ENCODE measurements at regions not wholly inside any gene's neighbourhood (a gene's known extent, or its start where the extent isn't known, plus 50 kb on each side); places are given as distances from the start of the nearest gene placed in this dataset.

DNA sequence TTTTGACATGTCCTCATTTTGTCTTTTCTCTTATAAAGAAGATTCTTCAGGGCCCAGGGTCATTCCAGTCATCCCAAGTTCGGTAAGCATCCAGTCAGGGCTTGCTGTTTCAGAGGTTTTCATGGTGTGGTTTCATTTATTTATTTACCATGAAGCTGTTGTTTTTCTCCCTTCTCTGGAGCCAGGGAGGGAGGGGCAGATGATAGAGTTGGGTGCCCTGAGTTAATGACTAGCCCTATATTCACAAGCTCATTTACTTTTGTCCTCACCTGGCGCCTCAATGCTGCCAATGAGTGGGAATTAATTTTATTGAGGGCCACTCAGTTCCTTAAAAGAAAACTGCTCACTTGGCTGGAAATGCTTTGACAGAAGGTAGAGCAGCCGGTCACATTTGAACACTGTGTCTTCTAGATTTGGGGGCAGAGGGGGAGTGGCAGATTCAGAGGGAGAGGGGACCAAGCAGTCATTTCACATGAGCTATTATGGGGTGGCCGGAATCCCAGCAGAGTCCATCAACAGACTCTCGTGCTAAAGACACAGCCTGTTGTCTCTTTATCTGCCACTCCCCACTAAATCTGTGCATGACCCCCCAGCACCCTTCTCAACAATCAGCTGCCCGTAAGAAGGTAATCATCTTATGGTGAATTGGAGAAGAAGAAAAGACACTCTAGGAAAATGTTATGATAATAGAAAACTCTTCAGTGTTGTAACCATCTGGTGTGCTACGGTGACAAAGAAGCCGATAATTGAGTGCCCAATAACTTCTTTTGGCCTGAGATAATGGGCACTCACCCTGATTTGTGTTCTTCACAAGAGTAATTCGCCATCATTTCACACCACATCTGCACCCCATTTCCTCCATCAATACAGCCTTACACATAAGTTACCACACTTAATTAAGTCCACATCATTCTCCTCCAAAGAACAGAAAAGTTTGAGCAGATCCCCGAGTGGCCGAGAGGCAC, 573.5 kb upstream of the JAG1 start:
- DNase-seq (ENCODE audit: low spot score): no peak

DNA sequence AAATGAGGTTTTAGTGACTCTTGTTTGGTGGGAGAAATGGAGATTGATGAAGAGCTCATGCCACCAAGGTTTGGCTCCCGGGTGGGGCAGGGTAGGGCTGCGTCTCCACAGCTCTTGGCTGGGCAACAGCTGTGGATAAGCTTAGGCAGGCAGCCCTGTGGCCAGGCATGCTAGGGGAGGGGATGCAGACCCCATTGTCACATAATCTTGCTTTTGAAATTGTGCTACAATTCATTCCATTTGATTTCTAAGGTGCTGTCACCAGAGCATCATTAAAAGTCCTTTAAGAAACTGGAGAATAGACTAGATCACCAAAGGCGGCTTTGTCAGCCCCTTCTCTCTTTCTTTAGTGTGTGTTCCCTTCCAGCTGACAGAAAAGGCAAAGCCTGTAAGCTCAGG, 574.2 kb upstream of the JAG1 start:
- DNase-seq (ENCODE audit: low spot score): no peak

- DNase-seq (ENCODE audit: low spot score): no peak
These were observed 575.2 kb upstream of the JAG1 start for GRCh38 chr20:11248687-11249638.

DNA sequence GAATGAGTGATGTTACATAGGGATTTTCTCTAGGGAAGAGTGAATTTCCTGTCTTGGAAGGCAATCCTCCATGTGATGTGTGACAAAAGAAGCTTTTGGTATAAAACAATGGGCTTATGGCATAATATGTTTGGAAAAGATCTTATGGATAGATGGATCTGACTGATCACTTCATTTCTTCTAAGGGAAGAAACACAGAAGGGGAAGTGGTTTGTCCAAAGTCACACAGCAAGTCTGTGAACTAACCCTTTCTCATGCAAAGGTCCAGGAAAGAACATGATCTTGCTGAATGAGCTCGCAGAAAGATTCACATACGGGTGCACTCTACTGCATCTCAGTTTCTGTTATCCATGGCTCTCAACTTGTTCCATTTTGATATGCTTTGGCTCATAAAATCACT, 575.9 kb upstream of the JAG1 start:
- no peak for DNase-seq (ENCODE audit: low spot score)

DNA sequence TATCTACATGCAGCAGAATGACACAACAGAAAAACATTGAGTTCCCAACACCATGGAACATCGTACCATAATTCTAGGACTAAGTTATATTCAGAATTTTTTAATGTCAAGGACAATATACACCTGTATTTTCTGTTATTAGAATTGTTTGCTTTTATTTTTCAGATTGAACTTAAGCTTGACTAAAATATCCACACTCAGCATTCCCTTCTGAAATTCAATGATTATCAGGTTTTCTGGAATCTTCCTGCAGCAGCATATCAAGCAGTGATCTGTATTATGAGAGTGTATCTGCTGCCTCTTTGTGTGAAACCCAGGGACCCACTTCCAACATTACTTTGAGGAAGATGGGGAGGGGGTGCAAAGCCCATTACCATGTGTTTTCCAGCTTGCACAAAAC, 578.6 kb upstream of the JAG1 start:
- no peak for DNase-seq (ENCODE audit: low spot score)

GRCh38 chr20:11255455-11255854, 581.7 kb upstream of the JAG1 start:
- DNase-seq (ENCODE audit: low spot score): no peak

DNA sequence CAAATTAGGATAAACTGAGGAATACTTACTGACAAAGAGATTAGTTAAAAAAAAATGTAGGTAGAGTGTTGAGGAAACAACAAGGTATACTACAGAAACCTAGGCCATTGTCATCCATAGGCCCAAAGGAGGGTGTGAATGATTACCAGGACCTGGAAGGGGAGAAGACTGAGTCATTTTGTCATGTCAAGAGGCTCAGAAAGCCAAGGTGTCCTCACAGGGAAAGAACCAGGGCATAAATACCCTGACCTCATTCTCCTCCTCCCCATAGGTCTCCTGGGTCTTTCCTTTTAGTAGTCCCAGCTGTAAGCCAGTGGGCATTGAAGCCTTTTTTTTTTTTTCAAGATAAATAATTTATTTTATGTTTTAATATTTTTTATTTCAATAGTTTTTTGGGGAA, 582.1 kb upstream of the JAG1 start:
- DNase-seq (ENCODE audit: low spot score): no peak

DNA sequence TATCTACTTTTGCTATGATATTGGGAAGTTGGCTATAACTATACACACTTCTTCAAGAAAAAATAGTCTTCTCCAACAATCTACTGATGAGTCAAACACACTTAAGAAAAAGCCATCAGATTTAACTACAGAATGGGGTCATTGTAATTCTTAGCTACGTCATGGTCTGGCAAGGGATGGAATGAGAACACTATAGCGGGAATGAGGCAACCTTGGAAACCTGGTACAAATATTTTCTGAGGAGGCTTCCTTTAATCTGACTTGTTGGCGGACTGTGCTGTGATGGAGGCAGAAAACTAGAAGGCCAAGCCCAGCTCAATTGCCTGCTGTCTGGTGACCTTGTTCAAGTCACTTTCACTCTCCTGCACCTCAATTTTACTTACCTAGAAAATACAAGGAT, 586.8 kb upstream of the JAG1 start:
- no peak for DNase-seq (ENCODE audit: low spot score)

GRCh38 chr20:11261533-11262000, 587.8 kb upstream of the JAG1 start:
- no peak for DNase-seq (ENCODE audit: low spot score)

DNA sequence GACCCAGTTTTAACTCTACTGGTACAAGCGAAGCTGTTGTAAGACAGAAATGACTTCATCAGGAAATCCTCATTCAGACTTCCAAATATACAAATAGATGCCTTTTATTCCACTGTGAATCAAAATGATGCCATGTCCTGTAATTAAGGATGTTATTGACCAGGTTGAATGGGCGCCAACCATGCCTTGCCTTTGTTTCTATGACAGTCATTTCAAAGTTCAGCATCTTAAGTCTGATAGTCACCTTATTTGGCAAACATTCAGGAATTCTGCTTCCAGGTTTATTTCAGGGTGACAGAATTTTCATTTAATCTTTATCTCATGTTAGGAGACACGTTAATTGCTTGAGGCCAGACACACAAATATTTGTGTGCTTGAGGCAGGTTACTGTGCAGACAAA, 592.8 kb upstream of the JAG1 start:
- no peak for DNase-seq (ENCODE audit: low spot score)

DNA sequence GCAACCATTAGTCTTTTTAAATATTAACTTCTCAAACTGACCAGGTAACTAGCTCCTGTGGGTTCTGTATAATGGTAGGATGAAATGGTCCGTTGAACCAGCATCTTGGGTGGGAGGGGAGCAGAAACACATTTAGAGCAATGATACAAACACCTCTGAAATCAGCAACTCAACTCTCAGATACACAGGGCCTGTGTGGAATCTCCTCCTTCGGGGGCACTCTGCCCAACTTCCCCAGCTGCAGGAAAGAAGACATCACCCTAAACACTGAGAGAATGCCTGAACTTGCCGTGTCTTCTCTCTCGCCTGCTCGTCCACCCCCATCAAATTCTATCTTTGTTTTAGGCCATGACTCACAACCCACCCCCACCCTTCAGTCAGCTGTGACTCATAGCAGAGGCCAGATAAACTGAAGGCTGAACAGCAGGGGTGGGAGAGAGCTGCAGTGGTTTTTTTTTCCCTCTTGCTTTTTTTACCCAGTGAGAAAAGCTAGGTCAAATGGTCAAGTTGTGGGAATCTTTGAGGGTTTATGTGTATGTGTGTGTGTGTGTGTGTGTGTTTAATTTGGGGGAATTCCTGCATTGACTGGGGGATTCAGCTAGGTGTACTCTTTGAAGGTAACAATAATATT, 593.4 kb upstream of the JAG1 start:
- DNase-seq (ENCODE audit: low spot score): peak; percentile 83

DNA sequence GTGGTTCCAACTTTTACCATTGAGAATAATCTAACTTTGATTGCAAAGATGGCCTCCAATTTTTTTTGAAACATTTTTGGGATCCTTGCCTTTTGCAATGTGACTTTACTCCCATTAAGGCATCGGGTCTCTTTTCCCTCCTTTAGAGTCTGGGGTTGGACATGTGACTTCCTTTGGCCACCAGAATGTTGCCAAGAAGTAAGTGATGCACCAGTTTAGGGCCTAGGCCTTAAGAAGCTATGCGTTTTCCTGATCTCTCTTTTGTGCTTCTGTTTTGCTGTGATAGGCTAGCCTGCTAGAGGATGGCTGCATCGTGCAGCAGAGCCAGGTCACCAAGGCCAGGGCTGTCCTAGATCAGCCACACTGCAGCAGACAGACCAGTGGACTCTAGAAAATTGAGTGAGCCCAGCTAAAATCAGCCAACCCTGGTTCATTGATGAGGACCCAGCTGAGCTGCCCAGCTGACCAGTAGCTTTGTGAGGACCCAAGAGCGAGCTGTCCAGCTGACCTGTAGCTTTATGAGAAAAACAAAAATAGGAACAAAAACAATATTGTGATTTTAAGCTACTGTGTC, 594.0 kb upstream of the JAG1 start:
- DNase-seq (ENCODE audit: low spot score): no peak

GRCh38 chr20:11270566-11270965, 596.8 kb upstream of the JAG1 start:
- no peak for DNase-seq (ENCODE audit: low spot score)

DNA sequence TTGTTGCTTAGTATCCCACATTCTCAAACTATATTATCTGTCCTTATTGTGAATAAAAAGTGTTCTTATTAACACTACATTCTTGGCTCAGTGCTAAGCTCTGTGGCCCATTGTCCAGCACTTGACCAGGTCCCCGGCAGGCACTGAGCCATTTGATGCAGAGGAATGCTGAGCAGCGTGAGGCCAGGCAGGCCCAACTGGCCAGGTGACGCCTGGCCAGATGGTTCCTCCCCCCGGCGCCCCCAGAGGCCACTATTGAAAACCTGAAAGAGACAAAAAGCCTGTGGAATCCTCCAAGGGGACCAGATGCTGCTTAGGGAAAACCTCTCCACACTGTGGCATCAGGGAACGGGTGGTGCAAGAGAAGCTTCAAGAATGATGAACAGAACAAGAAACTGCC, 597.5 kb upstream of the JAG1 start:
- DNase-seq (ENCODE audit: low spot score): no peak

- no peak for DNase-seq (ENCODE audit: low spot score)
These were observed 598.3 kb upstream of the JAG1 start for GRCh38 chr20:11271920-11272594.

DNA sequence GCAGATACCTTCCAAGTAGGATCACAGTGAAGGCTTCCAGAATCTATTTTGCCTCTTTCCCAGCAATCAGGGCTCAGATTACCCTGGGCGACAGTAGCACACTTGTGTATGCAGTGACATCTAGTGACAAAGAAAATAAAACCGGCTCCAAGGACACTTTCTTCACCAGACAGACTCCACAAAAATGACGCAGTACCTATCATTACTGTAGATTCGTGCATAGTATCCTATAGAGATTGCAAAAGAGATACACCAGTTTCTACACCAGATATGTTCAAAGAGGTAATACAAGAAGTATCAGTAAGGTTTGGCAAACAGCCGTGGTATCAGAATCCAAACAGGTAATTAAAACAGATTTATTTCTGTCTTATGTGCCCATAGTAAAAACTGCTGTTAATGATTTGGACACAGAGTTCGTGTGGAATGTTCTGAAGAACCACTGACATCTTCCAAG, 600.4 kb upstream of the JAG1 start:
- peak; percentile 75 for DNase-seq (ENCODE audit: low spot score)

DNA sequence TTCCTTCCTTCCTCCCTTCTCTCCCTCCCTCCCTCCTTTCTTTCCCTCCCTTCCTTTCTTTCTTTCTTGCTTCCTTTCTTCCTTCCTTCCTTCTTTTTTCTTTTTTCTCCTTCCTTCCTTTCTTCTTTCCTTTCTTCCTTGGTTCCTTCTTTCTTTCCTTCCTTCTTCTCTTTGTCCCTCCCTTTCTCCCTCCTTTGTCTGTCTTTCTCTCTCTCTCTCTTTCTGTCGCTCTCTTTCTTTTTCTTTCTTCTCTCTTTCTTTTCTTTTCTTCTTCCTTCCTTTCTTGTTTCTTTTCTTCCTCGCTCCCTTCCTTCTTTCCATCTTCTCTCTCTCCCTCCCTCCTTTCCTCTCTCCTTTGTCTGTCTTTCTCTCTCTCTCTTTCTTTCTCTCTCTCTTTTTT, 601.9 kb upstream of the JAG1 start:
- no peak for DNase-seq (ENCODE audit: low spot score)

GRCh38 chr20:11277170-11277569, 603.4 kb upstream of the JAG1 start:
- no peak for DNase-seq (ENCODE audit: low spot score)

DNA sequence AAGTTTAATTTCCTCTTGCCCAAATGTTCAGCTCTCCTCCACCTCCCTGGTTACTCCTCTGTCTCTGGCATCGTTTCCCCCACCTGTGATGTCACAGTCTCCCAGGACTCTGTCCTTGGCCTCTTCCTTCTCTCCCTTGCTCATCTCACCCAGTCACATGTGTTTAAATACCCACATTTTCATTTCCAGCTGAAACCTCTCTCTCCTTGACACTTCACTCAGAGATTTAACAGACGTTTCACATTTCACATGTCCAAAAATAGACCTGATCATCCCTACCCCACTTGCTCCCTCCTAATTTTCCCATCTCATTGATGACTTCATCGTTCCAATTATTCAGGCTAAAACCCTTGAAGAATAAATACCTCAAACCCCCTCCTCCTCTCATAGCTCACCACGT, 604.1 kb upstream of the JAG1 start:
- no peak for DNase-seq (ENCODE audit: low spot score)

DNA sequence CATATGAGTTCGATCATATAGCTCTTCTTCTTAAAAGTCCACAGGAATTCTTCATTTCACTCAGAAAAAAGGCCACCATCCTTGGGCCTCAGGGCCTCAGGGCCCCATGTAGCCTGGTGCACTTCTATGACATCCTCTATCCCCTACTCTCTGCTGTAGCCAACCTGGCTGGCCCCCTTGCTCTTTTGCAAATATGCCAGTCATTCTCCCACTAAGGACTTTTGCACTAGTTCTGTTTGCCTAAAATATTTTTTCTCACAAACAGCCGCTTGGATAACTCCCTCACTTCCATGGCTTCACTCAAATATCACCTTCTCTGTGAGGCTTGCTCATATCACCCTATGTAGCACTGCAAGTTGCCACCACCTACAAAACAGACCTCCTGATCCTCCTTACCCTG, 604.7 kb upstream of the JAG1 start:
- no peak for DNase-seq (ENCODE audit: low spot score)

- DNase-seq (ENCODE audit: low spot score): no peak
These were observed 607.4 kb upstream of the JAG1 start for GRCh38 chr20:11281240-11281639.

Data from putamen (tissue), 1 donor.